ENCODE measurements at regions not wholly inside any gene's neighbourhood (a gene's known extent, or its start where the extent isn't known, plus 50 kb on each side); places are given as distances from the start of the nearest gene placed in this dataset.

DNA sequence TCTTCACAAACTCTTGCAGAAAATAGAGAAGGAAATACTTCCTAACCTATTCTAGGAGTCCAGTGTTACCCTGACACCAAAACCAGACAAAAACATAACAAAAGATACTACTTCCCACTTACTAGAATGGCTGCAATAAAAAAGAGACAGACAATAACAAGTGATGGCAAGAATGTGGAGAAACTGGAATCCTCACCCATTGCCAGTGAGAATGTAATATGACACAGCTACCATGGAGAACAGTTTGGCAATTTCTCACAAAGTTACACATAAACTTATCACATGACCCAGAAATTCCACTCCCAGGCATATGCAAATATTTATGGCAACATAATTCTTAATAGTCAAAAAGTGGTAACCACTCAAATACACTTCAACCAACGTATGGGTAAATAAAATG, 209.8 kb upstream of the CTAGE1 start:
- Histone ChIP-seq H3K36me3 (ENCODE audit: insufficient read depth, low read length) (no peaks in the 10 kb centered on the region), H3K4me1 (ENCODE audit: insufficient read depth, low read length) (no peaks in the 10 kb centered on the region), H3K27ac (ENCODE audit: low read depth, low read length) (no peak overlapping the region), H3K4me3 (ENCODE audit: low read length) (no peak overlapping the region), H3K9ac (ENCODE audit: low read depth, low read length) (no peak overlapping the region), H3K9me3 (ENCODE audit: insufficient read depth, low read depth, low read length) (no peaks in the 10 kb centered on the region), H3K27me3 (ENCODE audit: insufficient read depth, low read length) (no peaks in the 10 kb centered on the region)
- WGBS = 100% methylated on average over 1 of the region's 1 CpG

DNA sequence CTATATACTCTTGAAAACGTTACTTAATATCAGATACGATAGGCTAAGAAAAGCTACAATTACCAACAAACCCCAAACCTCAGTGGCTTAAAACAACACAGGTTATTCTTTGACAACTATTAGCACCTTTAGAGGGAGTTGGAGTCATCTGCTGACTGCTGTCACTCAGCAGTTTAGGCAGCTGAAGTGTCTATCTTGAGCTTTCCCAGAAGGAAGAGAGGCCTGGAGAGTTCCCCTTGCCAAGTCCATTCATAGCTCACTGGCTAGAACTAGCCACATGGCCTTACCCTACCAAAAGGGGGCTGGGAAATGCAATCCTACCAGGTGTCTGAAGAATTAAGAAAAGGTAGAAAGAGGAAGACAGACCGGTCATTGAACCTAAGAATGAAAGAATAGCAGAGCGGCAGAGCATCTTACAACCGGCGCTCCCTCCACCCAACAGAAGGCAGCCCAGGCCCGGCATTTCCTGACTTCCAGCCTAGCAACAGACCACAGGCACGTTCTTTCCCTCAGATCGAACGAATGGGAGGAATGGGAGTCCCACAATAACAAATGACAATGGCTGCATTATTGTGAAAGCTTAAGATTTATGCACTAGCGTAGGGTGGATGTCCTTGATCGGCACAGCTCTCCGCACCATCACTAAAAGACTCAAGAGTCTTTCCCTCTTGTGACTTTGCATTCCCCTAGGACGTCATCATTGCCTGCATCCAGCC, 211.2 kb upstream of the CTAGE1 start:
- Histone ChIP-seq H3K9ac (ENCODE audit: low read depth, low read length) (no peak overlapping the region), H3K4me1 (ENCODE audit: insufficient read depth, low read length) (no peaks in the 10 kb centered on the region), H3K9me3 (ENCODE audit: insufficient read depth, low read depth, low read length) (no peaks in the 10 kb centered on the region), H3K4me3 (ENCODE audit: low read length) (no peak overlapping the region), H3K36me3 (ENCODE audit: insufficient read depth, low read length) (no peaks in the 10 kb centered on the region), H3K27ac (ENCODE audit: low read depth, low read length) (no peak overlapping the region), H3K27me3 (ENCODE audit: insufficient read depth, low read length) (no peaks in the 10 kb centered on the region)
- 80% methylated on average over 14 of the region's 14 CpGs for WGBS

DNA sequence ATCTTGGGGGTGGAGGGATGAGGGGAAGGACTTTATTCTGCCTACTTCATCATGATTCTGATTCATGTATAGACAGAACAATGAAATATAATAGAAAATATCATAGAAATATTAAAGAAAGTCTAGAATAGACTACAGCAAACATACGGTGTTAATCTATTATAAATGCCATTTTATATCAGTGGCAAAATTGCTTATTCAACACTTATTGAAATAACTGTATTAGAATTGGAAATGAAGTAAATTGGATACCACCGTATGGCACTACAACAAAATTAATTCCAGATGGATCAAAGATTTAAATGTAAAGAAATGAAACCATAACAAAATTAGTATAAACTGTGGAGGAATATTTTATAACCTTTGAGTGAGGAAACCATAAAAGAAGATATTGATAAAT, 213.3 kb upstream of the CTAGE1 start:
- H3K36me3 ChIP-seq (ENCODE audit: insufficient read depth, low read length) = no peaks in the 10 kb centered on the region
- no peak overlapping the region for H3K4me3 ChIP-seq (ENCODE audit: low read length)
- no peak overlapping the region for H3K9ac ChIP-seq (ENCODE audit: low read depth, low read length)
- no peaks in the 10 kb centered on the region for H3K27me3 ChIP-seq (ENCODE audit: insufficient read depth, low read length)
- H3K27ac ChIP-seq (ENCODE audit: low read depth, low read length) = no peak overlapping the region
- no peaks in the 10 kb centered on the region for H3K4me1 ChIP-seq (ENCODE audit: insufficient read depth, low read length)
- H3K9me3 ChIP-seq (ENCODE audit: insufficient read depth, low read depth, low read length) = no peaks in the 10 kb centered on the region
- no CpG with 5 or more reads among the region's 2 CpGs for WGBS

DNA sequence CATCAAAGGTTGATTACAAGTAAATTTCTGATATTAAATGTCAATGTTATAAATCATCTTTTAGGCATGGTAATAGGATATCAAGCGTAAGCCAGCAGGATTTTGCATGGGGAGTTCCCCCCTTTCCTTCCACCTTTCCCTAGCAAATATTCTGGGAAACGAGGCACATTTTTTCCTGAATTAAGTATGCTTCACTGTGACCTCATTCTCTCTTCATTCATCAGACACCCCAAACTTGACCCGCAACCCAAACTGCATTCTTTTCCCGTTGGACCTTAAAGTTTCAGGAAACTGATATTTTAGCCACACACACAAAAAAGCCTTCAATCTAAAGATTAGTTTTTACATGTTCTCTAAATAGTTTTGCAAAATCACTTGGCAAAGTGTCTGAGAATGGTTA, 214.5 kb upstream of the CTAGE1 start:
- Histone ChIP-seq H3K27me3 (ENCODE audit: insufficient read depth, low read length) (no peaks in the 10 kb centered on the region), H3K36me3 (ENCODE audit: insufficient read depth, low read length) (no peaks in the 10 kb centered on the region), H3K9ac (ENCODE audit: low read depth, low read length) (no peak overlapping the region), H3K4me3 (ENCODE audit: low read length) (no peak overlapping the region), H3K27ac (ENCODE audit: low read depth, low read length) (no peak overlapping the region), H3K9me3 (ENCODE audit: insufficient read depth, low read depth, low read length) (0 out of 2 replicates have a peak, but pooled peaks cover 2% of the 10 kb centered on the region), H3K4me1 (ENCODE audit: insufficient read depth, low read length) (no peaks in the 10 kb centered on the region)
- 88% methylated on average over 4 of the region's 4 CpGs for WGBS

DNA sequence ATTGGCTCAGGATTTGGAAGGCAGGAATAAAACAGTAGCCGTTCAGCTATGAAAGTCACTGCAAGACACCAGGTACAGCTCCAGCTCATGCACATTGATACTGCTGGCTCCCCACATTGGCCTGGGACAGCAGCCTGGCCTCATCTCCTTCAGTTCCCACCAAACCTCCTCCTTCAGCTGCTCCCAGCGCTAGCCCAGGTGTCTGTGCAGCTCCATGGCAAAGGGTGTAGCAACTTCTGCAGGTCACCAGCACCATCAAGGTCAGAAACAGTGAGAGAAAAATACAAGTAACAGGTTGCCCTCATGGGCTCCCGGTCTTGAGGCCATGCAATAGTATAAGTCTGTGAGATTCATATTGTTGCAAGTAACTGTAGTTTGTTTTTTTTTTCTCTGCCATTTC, 216.7 kb upstream of the CTAGE1 start:
- Histone ChIP-seq H3K36me3 (ENCODE audit: insufficient read depth, low read length) (no peaks in the 10 kb centered on the region), H3K4me3 (ENCODE audit: low read length) (peak overlapping the region; percentile 11; the same call in 1 of the 2 replicates), H3K9me3 (ENCODE audit: insufficient read depth, low read depth, low read length) (0 out of 2 replicates have a peak, but pooled peaks cover 2% of the 10 kb centered on the region), H3K27me3 (ENCODE audit: insufficient read depth, low read length) (no peaks in the 10 kb centered on the region), H3K4me1 (ENCODE audit: insufficient read depth, low read length) (no peaks in the 10 kb centered on the region), H3K27ac (ENCODE audit: low read depth, low read length) (no peak overlapping the region), H3K9ac (ENCODE audit: low read depth, low read length) (no peak overlapping the region)
- WGBS = 81% methylated on average over 3 of the region's 3 CpGs

DNA sequence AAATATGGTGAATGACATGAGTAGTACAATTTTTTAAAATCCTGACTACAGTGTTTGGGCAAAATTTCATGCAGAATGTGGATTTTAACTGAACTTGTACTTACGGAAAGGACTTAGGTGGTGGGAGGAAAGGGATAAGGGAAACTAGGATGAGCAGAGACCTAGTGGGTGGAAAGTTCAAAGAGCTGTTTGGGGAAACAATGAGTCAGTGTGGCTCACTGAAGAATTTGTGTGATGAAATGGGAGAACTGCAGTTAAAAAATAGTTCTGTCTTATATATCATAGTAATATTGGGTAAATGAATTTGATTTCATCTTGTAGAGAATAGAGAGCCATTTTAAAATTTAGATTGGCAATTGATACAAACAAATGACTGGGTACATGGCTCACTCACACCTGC, 220.1 kb upstream of the CTAGE1 start:
- H3K4me3 ChIP-seq (ENCODE audit: low read length) = no peak overlapping the region
- 95% methylated on average over 1 of the region's 1 CpG for WGBS
- no peaks in the 10 kb centered on the region for H3K27me3 ChIP-seq (ENCODE audit: insufficient read depth, low read length)
- no peaks in the 10 kb centered on the region for H3K36me3 ChIP-seq (ENCODE audit: insufficient read depth, low read length)
- H3K4me1 ChIP-seq (ENCODE audit: insufficient read depth, low read length) = no peaks in the 10 kb centered on the region
- H3K27ac ChIP-seq (ENCODE audit: low read depth, low read length) = no peak overlapping the region
- H3K9me3 ChIP-seq (ENCODE audit: insufficient read depth, low read depth, low read length) = 0 out of 2 replicates have a peak, but pooled peaks cover 2% of the 10 kb centered on the region
- H3K9ac ChIP-seq (ENCODE audit: low read depth, low read length) = no peak overlapping the region

DNA sequence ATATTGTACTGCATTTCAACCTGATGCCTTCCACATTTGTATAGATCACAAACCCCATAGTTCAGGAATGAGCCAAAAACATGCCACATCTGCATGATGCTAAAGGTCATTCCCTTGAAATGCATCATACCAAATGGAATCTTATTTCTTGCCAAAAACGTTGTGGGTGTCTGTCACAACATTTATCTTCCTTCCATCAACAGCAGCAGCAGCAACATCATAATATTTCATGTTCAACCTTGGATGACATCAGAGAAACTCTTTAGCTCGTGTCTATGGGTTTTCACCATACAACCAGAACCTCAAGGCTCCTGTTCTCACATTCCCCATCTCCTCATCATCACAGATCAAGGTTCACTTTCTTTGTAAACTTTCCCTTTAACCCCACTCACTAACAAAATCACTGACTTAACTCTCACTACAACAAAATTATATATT, 221.3 kb upstream of the CTAGE1 start:
- Histone ChIP-seq H3K9me3 (ENCODE audit: insufficient read depth, low read depth, low read length) (0 out of 2 replicates have a peak, but pooled peaks cover 2% of the 10 kb centered on the region), H3K27ac (ENCODE audit: low read depth, low read length) (no peak overlapping the region), H3K27me3 (ENCODE audit: insufficient read depth, low read length) (no peaks in the 10 kb centered on the region), H3K4me1 (ENCODE audit: insufficient read depth, low read length) (no peaks in the 10 kb centered on the region), H3K4me3 (ENCODE audit: low read length) (no peak overlapping the region), H3K9ac (ENCODE audit: low read depth, low read length) (no peak overlapping the region), H3K36me3 (ENCODE audit: insufficient read depth, low read length) (no peaks in the 10 kb centered on the region)
- whole genome bisulfite sequencing = 74% methylated on average over 2 of the region's 2 CpGs

DNA sequence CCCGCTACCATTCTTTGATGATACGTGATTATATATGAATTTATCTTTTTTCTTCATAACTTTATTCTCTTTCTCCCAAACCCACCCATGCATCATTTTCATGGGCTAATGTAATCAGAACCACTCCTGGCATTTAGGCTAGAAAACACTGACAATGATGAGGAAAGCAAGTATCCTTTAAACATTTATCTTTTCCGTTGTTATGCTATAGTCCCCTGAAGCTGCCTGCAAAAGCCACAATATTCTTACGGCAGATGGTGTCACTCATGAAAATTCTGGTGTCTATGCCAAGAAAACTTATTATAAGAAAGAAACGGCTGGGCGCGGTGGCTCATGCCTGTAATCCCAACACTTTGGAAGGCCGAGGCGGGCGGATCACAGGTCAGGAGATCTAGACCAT, 221.8 kb upstream of the CTAGE1 start:
- WGBS = 97% methylated on average over 5 of the region's 10 CpGs

DNA sequence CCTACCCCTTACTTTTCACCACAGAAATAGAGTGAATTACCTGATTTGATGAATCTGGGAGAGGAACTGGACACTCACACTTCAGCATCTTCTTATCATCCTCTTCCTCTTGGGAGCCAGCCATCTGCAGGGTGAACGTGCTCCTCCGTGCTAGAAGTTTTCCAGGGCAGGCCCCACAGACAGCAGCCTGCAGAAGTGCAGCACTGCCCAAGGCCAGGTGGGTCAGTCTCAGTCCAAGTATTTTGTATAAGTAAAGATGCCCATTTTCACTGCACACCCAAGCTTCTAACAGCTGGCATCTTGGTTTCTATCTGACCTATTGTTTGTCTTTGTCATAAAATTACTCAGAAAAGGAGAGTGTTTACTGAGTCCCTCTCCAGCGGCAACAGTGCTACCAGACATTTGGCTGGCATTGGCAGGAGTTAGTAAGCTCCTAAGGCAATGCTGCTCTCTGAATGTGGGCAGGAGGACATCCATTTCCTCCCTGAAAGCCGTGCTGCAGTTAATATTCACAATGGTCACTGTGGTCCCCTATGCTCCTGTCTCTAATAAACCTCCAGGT, 222.6 kb upstream of the CTAGE1 start:
- WGBS = 89% methylated on average over 4 of the region's 4 CpGs
- H3K9ac ChIP-seq (ENCODE audit: low read depth, low read length) = no peak overlapping the region
- no peaks in the 10 kb centered on the region for H3K36me3 ChIP-seq (ENCODE audit: insufficient read depth, low read length)
- H3K27ac ChIP-seq (ENCODE audit: low read depth, low read length) = no peak overlapping the region
- no peak overlapping the region for H3K4me3 ChIP-seq (ENCODE audit: low read length)
- H3K9me3 ChIP-seq (ENCODE audit: insufficient read depth, low read depth, low read length) = 0 out of 2 replicates have a peak, but pooled peaks cover 2% of the 10 kb centered on the region
- no peaks in the 10 kb centered on the region for H3K4me1 ChIP-seq (ENCODE audit: insufficient read depth, low read length)
- H3K27me3 ChIP-seq (ENCODE audit: insufficient read depth, low read length) = no peaks in the 10 kb centered on the region

More for the DNA sequence above, 221.8 kb upstream of the CTAGE1 start:
- H3K9me3 ChIP-seq (ENCODE audit: insufficient read depth, low read depth, low read length) = 0 out of 2 replicates have a peak, but pooled peaks cover 2% of the 10 kb centered on the region
- H3K27ac ChIP-seq (ENCODE audit: low read depth, low read length) = no peak overlapping the region
- H3K27me3 ChIP-seq (ENCODE audit: insufficient read depth, low read length) = no peaks in the 10 kb centered on the region
- H3K36me3 ChIP-seq (ENCODE audit: insufficient read depth, low read length) = no peaks in the 10 kb centered on the region
- H3K4me1 ChIP-seq (ENCODE audit: insufficient read depth, low read length) = no peaks in the 10 kb centered on the region
- H3K9ac ChIP-seq (ENCODE audit: low read depth, low read length) = no peak overlapping the region
- no peak overlapping the region for H3K4me3 ChIP-seq (ENCODE audit: low read length)

DNA sequence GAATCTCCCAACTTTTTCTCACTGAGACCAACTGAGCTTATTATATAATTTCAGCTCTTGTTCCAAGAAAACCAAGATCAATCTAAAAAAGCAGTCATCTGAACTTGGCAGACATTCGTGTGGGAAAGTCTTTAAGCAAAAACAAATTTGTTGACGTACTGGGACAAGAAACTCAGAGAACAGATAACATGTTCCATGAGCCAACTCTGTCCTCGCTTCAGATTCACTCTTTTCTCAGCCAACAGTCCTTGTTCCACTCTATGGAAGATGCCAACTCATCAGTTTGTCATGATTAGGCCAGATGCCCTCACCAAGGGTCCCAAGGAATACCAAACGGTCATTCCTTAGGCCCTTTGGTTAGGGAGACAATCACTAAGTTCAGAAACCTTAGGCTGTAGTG, 224.2 kb upstream of the CTAGE1 start:
- H3K4me1 ChIP-seq (ENCODE audit: insufficient read depth, low read length) = no peaks in the 10 kb centered on the region
- H3K36me3 ChIP-seq (ENCODE audit: insufficient read depth, low read length) = no peaks in the 10 kb centered on the region
- no peak overlapping the region for H3K9ac ChIP-seq (ENCODE audit: low read depth, low read length)
- no peak overlapping the region for H3K27ac ChIP-seq (ENCODE audit: low read depth, low read length)
- H3K9me3 ChIP-seq (ENCODE audit: insufficient read depth, low read depth, low read length) = no peaks in the 10 kb centered on the region
- WGBS = 93% methylated on average over 4 of the region's 4 CpGs
- H3K27me3 ChIP-seq (ENCODE audit: insufficient read depth, low read length) = no peaks in the 10 kb centered on the region
- H3K4me3 ChIP-seq (ENCODE audit: low read length) = no peak overlapping the region

DNA sequence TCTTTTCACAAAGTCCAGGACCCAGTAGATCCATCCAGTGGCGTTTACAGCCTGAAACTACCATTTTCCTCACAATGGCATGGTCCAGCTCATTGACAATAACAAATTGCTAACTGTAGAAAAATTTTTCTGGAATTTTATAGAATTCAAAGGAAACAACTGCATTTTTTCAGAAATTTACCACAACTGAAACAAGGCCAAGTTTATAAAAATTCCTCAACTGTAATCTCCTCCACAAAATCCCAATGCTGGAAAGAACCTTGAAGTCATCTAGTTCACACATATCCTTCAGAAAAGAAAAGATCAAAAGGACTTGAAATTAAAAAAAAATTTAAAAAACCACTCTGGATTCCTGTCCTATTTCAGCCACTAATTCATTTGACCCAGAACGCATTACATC, 226.0 kb upstream of the CTAGE1 start:
- no peaks in the 10 kb centered on the region for H3K27me3 ChIP-seq (ENCODE audit: insufficient read depth, low read length)
- WGBS = 87% methylated on average over 2 of the region's 2 CpGs
- H3K4me3 ChIP-seq (ENCODE audit: low read length) = no peak overlapping the region
- H3K4me1 ChIP-seq (ENCODE audit: insufficient read depth, low read length) = no peaks in the 10 kb centered on the region
- no peak overlapping the region for H3K9ac ChIP-seq (ENCODE audit: low read depth, low read length)
- no peaks in the 10 kb centered on the region for H3K36me3 ChIP-seq (ENCODE audit: insufficient read depth, low read length)
- no peaks in the 10 kb centered on the region for H3K9me3 ChIP-seq (ENCODE audit: insufficient read depth, low read depth, low read length)
- H3K27ac ChIP-seq (ENCODE audit: low read depth, low read length) = no peak overlapping the region
